ENCODE measurements at regions not wholly inside any gene's neighbourhood (a gene's known extent, or its start where the extent isn't known, plus 50 kb on each side); places are given as distances from the start of the nearest gene placed in this dataset.

- no peak for DNase-seq (ENCODE audit: low read depth, low spot score)
- H3K4me1 ChIP-seq (ENCODE audit: control insufficient read depth, extremely low read depth, insufficient read depth, low read length), result peaks cover 6% of the 10 kb centered on the region
- POLR2A ChIA-PET, result no interaction called here
- no peaks in the 10 kb centered on the region for H4K20me1 ChIP-seq (replicated peaks; ENCODE audit: control insufficient read depth, extremely low read depth, insufficient read depth, low read length)
- TF ChIP-seq POLR2AphosphoS5 (IDR thresholded peaks at IDR 0.05; ENCODE audit: insufficient read depth, low read depth, low read length) (no peak), GATA2 (IDR thresholded peaks at IDR 0.05; ENCODE audit: insufficient read depth, insufficient read length, low read depth, low read length) (no peak), EZH2 (IDR thresholded peaks at IDR 0.05; ENCODE audit: borderline replicate concordance, low read depth, low read length, severe bottlenecking) (no peak)
- intact Hi-C loops (cut with micrococcal nuclease), result no loop called here
- FAIRE-seq, result no peak
- no peaks in the 10 kb centered on the region for H3K9me3 ChIP-seq (replicated peaks; ENCODE audit: control insufficient read depth, insufficient read depth, low read length)
- no peaks in the 10 kb centered on the region for H3K9me1 ChIP-seq (replicated peaks; ENCODE audit: control insufficient read depth, extremely low read depth, insufficient read depth, low read length)
- no peak overlapping the region for H3K4me2 ChIP-seq (ENCODE audit: insufficient read depth, low read length)
- H2AFZ ChIP-seq (ENCODE audit: low read depth, low read length), result no peak overlapping the region
- dilution Hi-C loops (cut with MboI; ENCODE audit: extremely low pct_ligation_motif_present, low sequenced_read_pairs), result no loop called here
- H3K79me2 ChIP-seq (ENCODE audit: control insufficient read depth, insufficient read depth, low read length), result no peaks in the 10 kb centered on the region
- no TSS peak for BruUV-seq (replicated peaks)
- H3K9ac ChIP-seq (replicated peaks; ENCODE audit: extremely low read depth, insufficient read depth, low read length), result no peak overlapping the region
- H3K27me3 ChIP-seq (ENCODE audit: control insufficient read depth in 2 of 2, insufficient read depth in 2 of 2, low read length in 2 of 2), result peaks cover 6 to 33% of the 10 kb centered on the region in 2 experiments
- CTCF ChIA-PET, result interaction anchor here (1.3 kb wide), 1 partner anchor 335 kb away, joined by 3 read pairs; no protein-coding TSS in a partner anchor
- H3K4me3 ChIP-seq (replicated peaks in 1 of 3; ENCODE audit: insufficient read depth in 1 of 3, low read depth in 1 of 3, low read length in 3 of 3), result no peak overlapping the region
- no peaks in the 10 kb centered on the region for H3K36me3 ChIP-seq (ENCODE audit: control insufficient read depth in 2 of 2, extremely low read depth in 1 of 2, insufficient read depth in 2 of 2, low read length in 2 of 2)
- H3K27ac ChIP-seq (ENCODE audit: insufficient read depth, low read depth, low read length), result no peak overlapping the region
Measured at GRCh38 chr7:42315103-42315502, 78.1 kb upstream of the GLI3 start.

- CTCF ChIA-PET, result interaction anchor here (1.3 kb wide), 1 partner anchor 335 kb away, joined by 3 read pairs; no protein-coding TSS in a partner anchor
- no peaks in the 10 kb centered on the region for H3K9me3 ChIP-seq (replicated peaks; ENCODE audit: control insufficient read depth, insufficient read depth, low read length)
- no peak overlapping the region for H3K4me2 ChIP-seq (ENCODE audit: insufficient read depth, low read length)
- intact Hi-C loops (cut with micrococcal nuclease) (no loop called here), dilution Hi-C loops (cut with MboI; ENCODE audit: extremely low pct_ligation_motif_present, low sequenced_read_pairs) (no loop called here)
- H3K4me1 ChIP-seq (ENCODE audit: control insufficient read depth, extremely low read depth, insufficient read depth, low read length), result peaks cover 6% of the 10 kb centered on the region
- H3K9ac ChIP-seq (replicated peaks; ENCODE audit: extremely low read depth, insufficient read depth, low read length), result no peak overlapping the region
- POLR2A ChIA-PET, result no interaction called here
- no peaks in the 10 kb centered on the region for H3K9me1 ChIP-seq (replicated peaks; ENCODE audit: control insufficient read depth, extremely low read depth, insufficient read depth, low read length)
- no peaks in the 10 kb centered on the region for H4K20me1 ChIP-seq (replicated peaks; ENCODE audit: control insufficient read depth, extremely low read depth, insufficient read depth, low read length)
- H3K36me3 ChIP-seq (ENCODE audit: control insufficient read depth in 2 of 2, extremely low read depth in 1 of 2, insufficient read depth in 2 of 2, low read length in 2 of 2), result no peaks in the 10 kb centered on the region
- H2AFZ ChIP-seq (ENCODE audit: low read depth, low read length), result no peak overlapping the region
- no TSS peak for BruUV-seq (replicated peaks)
- no peak for FAIRE-seq
- TF ChIP-seq POLR2A (IDR thresholded peaks at IDR 0.05; ENCODE audit: low read depth, low read length) (no peak), FOS (IDR thresholded peaks at IDR 0.05; ENCODE audit: borderline replicate concordance, insufficient read depth, low read length) (no peak), EZH2 (IDR thresholded peaks at IDR 0.05; ENCODE audit: borderline replicate concordance, low read depth, low read length, severe bottlenecking) (no peak), JUN (IDR thresholded peaks at IDR 0.05; ENCODE audit: borderline replicate concordance, insufficient read depth, insufficient read length, low read depth) (no peak), CTCF (IDR thresholded peaks at IDR 0.05; ENCODE audit: extremely low read depth in 1 of 2, insufficient read depth in 1 of 2, low read depth in 1 of 2, low read length in 2 of 2) (no peak), GATA2 (IDR thresholded peaks at IDR 0.05; ENCODE audit: insufficient read depth, insufficient read length, low read depth, low read length) (no peak), POLR2AphosphoS5 (IDR thresholded peaks at IDR 0.05; ENCODE audit: insufficient read depth, low read depth, low read length) (no peak), MAX (IDR thresholded peaks at IDR 0.05; ENCODE audit: insufficient read depth, insufficient read length) (no peak), MYC (IDR thresholded peaks at IDR 0.05; ENCODE audit: low read depth, low read length) (no peak)
- H3K27me3 ChIP-seq (ENCODE audit: control insufficient read depth in 2 of 2, insufficient read depth in 2 of 2, low read length in 2 of 2), result peaks cover 6 to 33% of the 10 kb centered on the region in 2 experiments
- H3K4me3 ChIP-seq (replicated peaks in 1 of 3; ENCODE audit: insufficient read depth in 1 of 3, low read depth in 1 of 3, low read length in 3 of 3), result no peak overlapping the region
- H3K27ac ChIP-seq (ENCODE audit: insufficient read depth, low read depth, low read length), result no peak overlapping the region
- no peak for DNase-seq (ENCODE audit: low read depth, low spot score)
- H3K79me2 ChIP-seq (ENCODE audit: control insufficient read depth, insufficient read depth, low read length), result no peaks in the 10 kb centered on the region
Measured at GRCh38 chr7:42314696-42315095, 77.7 kb upstream of the GLI3 start.
